ENCODE measurements at regions not wholly inside any gene's neighbourhood (a gene's known extent, or its start where the extent isn't known, plus 50 kb on each side); places are given as distances from the start of the nearest gene placed in this dataset.

- intact Hi-C loops (cut with DNase I), result no loop called here
- DNase-seq (ENCODE audit: extremely low spot score in 2 of 2), result no peak
- H3K36me3 ChIP-seq, result no peaks in the 10 kb centered on the region
- H3K27ac ChIP-seq, result no peak overlapping the region
- H3K9me3 ChIP-seq, result no peaks in the 10 kb centered on the region
- H3K4me3 ChIP-seq, result no peak overlapping the region
- H3K4me1 ChIP-seq, result no peaks in the 10 kb centered on the region
- TF ChIP-seq CTCF (IDR thresholded peaks at IDR 0.05) (no peak), POLR2AphosphoS5 (IDR thresholded peaks at IDR 0.05; ENCODE audit: insufficient read depth in 1 of 2, low read depth in 1 of 2) (no peak), POLR2A (IDR thresholded peaks at IDR 0.05) (no peak)
- no peaks in the 10 kb centered on the region for H3K27me3 ChIP-seq
Measured at GRCh38 chrX:96311366-96311765, 373.3 kb upstream of the DIAPH2 start.

- no peaks in the 10 kb centered on the region for H3K4me1 ChIP-seq
- H3K27me3 ChIP-seq, result no peaks in the 10 kb centered on the region
Measured at GRCh38 chrX:96314985-96315384, 369.7 kb upstream of the DIAPH2 start.

GRCh38 chrX:96361844-96362243 lies 322.8 kb upstream of the DIAPH2 start:
- no peaks in the 10 kb centered on the region for H3K4me1 ChIP-seq
- H3K36me3 ChIP-seq, result no peaks in the 10 kb centered on the region
- DNase-seq (ENCODE audit: extremely low spot score in 2 of 2), result no peak
- H3K27ac ChIP-seq, result no peak overlapping the region
- H3K9me3 ChIP-seq, result no peaks in the 10 kb centered on the region
- H3K27me3 ChIP-seq, result no peaks in the 10 kb centered on the region
- TF ChIP-seq POLR2AphosphoS5 (IDR thresholded peaks at IDR 0.05; ENCODE audit: insufficient read depth in 1 of 2, low read depth in 1 of 2), result no peak
- no peak for TF ChIP-seq POLR2A (IDR thresholded peaks at IDR 0.05)
- no peak for TF ChIP-seq CTCF (IDR thresholded peaks at IDR 0.05)
- intact Hi-C loops (cut with DNase I), result no loop called here
- no peak overlapping the region for H3K4me3 ChIP-seq

More at GRCh38 chrX:96314985-96315384, 369.7 kb upstream of the DIAPH2 start:
- no peak overlapping the region for H3K4me3 ChIP-seq
- no peak for TF ChIP-seq CTCF (IDR thresholded peaks at IDR 0.05)
- no peak for TF ChIP-seq POLR2A (IDR thresholded peaks at IDR 0.05)
- TF ChIP-seq POLR2AphosphoS5 (IDR thresholded peaks at IDR 0.05; ENCODE audit: insufficient read depth in 1 of 2, low read depth in 1 of 2), result no peak
- intact Hi-C loops (cut with DNase I), result no loop called here
- no peak overlapping the region for H3K27ac ChIP-seq
- no peaks in the 10 kb centered on the region for H3K9me3 ChIP-seq
- no peaks in the 10 kb centered on the region for H3K36me3 ChIP-seq
- DNase-seq (ENCODE audit: extremely low spot score in 2 of 2), result no peak

DNA sequence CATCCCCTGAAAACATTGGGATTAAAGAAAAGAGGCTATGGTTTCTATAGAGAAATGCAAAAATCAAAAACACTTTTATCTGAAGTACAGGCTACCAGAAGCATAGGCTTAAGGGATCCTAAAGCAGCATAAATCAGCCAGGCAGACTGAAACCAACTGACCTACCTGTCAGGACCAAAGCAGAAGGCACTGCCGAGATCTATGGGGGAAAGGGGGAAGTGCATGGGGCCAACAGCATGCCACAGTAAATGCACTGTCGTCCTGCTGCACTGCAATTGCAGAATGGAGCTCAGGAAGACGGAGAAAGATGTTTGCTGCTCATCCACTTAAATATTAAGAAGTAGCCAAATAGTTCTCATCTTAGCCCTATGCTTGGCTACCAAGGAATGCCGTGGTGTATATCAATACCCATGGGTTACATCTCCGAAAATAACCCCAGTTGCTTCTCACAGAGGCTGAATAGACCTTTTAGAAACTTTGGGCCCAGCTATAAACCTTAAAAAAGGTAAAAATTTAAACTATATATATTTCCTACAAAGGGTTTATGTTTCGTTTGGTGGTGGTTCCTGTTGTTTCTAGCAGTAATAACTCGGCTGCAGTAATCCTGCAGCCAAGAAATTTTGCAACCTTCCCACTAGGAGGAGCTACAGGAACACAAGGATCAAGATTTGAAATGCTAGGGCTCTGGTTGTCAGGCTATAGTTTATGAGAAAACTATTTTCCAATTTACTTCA lies 312.2 kb upstream of the DIAPH2 start:
- no peaks in the 10 kb centered on the region for H3K4me1 ChIP-seq
- no peaks in the 10 kb centered on the region for H3K27me3 ChIP-seq
- intact Hi-C loops (cut with DNase I), result no loop called here
- H3K9me3 ChIP-seq, result no peaks in the 10 kb centered on the region
- no peak overlapping the region for H3K4me3 ChIP-seq
- DNase-seq (ENCODE audit: extremely low spot score in 2 of 2), result no peak
- H3K27ac ChIP-seq, result no peak overlapping the region
- no peaks in the 10 kb centered on the region for H3K36me3 ChIP-seq
- TF ChIP-seq CTCF (IDR thresholded peaks at IDR 0.05) (peak in 2 of 3 experiments; percentile 10 to 47), POLR2AphosphoS5 (IDR thresholded peaks at IDR 0.05; ENCODE audit: insufficient read depth in 1 of 2, low read depth in 1 of 2) (no peak), POLR2A (IDR thresholded peaks at IDR 0.05) (no peak)

DNA sequence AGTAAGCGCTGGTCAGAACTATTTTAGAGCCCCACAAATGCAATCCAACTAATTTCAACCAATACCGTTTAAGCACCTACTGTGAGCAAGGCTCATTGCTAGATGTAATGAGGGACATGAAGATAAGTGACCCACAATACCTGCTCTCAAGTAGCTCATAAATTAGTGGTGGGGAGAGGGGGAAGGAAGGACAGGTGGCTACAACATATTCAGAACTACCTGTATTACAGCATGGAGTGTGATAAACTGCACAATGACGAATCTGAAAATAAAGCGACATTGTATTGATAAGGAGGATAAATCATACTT lies 311.6 kb upstream of the DIAPH2 start:
- intact Hi-C loops (cut with DNase I), result no loop called here

More for the DNA sequence above, 311.6 kb upstream of the DIAPH2 start:
- no peaks in the 10 kb centered on the region for H3K4me1 ChIP-seq
- H3K36me3 ChIP-seq, result no peaks in the 10 kb centered on the region
- H3K27me3 ChIP-seq, result no peaks in the 10 kb centered on the region
- DNase-seq (ENCODE audit: extremely low spot score in 2 of 2), result no peak
- H3K9me3 ChIP-seq, result no peaks in the 10 kb centered on the region
- no peak overlapping the region for H3K27ac ChIP-seq
- H3K4me3 ChIP-seq, result no peak overlapping the region
- no peak for TF ChIP-seq POLR2A (IDR thresholded peaks at IDR 0.05)
- TF ChIP-seq POLR2AphosphoS5 (IDR thresholded peaks at IDR 0.05; ENCODE audit: insufficient read depth in 1 of 2, low read depth in 1 of 2), result no peak
- no peak for TF ChIP-seq CTCF (IDR thresholded peaks at IDR 0.05)
